IMR-90 (cell line): ENCODE measurements at regions not wholly inside any gene's neighbourhood (a gene's known extent, or its start where the extent isn't known, plus 50 kb on each side); places are given as distances from the start of the nearest gene placed in this dataset.
A peak's percentile ranks its signal among the peaks of the same experiment; 100 is the strongest.

Experiments
- ATAC-seq: fragments of 200-7000 bp; cut with Tn5 transposase; 2 replicates; pipeline ENCODE4 v1.9.1; 2020; ENCODE audit warnings: low read depth, mild to moderate bottlenecking, moderate library complexity
- BruUV-seq: library from RNA; stranded (reverse); fragments of 400-500 nt; replicated peaks from 2 replicates; lab custom pipeline; 2021; lab: Mats Ljungman, UMichigan
- CTCF ChIA-PET: fragments of 300-600 bp; formaldehyde crosslinking; extraction: SDS; loops from one replicate; lab custom pipeline; 2021; ENCODE audit warnings: antibody characterized with exemption; lab: Yijun Ruan, JAX
- POLR2A ChIA-PET: fragments of 300-600 bp; sonication (Branson Sonifier 250); formaldehyde crosslinking; loops from one replicate; lab custom pipeline; 2022; ENCODE audit warnings: antibody characterized with exemption; ENCODE audit not compliant: unreplicated experiment; lab: Charles Lee
- DNase-seq: peaks from one replicate; pipeline ENCODE4 v3.0.0; 2013
- H2AFZ ChIP-seq: replicated peaks from 2 replicates; pipeline ENCODE3; 2013; ENCODE audit warnings: low read length, mild to moderate bottlenecking; ENCODE audit not compliant: poor library complexity
- H2AK5ac ChIP-seq: 2 replicates; pipeline ENCODE4 v1.6.1; 2013; ENCODE audit warnings: low read depth, low read length, inconsistent platforms
- H2AK9ac ChIP-seq: replicated peaks from 2 replicates; pipeline ENCODE3; 2013; ENCODE audit warnings: mild to moderate bottlenecking, low read depth, low read length, moderate library complexity; ENCODE audit not compliant: poor library complexity
- H2BK120ac ChIP-seq: 2 replicates; pipeline ENCODE4 v1.6.1; 2013; ENCODE audit warnings: low read depth, low read length, inconsistent platforms
- H2BK15ac ChIP-seq: 3 replicates; pipeline ENCODE4 v1.6.1; 2013; ENCODE audit warnings: low read depth, low read length, inconsistent platforms
- H2BK20ac ChIP-seq: 2 replicates; pipeline ENCODE4 v1.6.1; 2013; ENCODE audit warnings: low read depth, mild to moderate bottlenecking, inconsistent platforms, low read length, moderate library complexity
- H2BK5ac ChIP-seq: 2 replicates; pipeline ENCODE4 v1.6.1; 2013; ENCODE audit warnings: mild to moderate bottlenecking, low read depth, low read length, inconsistent platforms; ENCODE audit not compliant: poor library complexity, severe bottlenecking
- H3K14ac ChIP-seq: replicated peaks from 2 replicates; pipeline ENCODE4 v1.6.1; 2013; ENCODE audit warnings: low read depth, low read length, inconsistent platforms
- H3K18ac ChIP-seq: 2 replicates; pipeline ENCODE4 v1.6.1; 2013; ENCODE audit warnings: low read depth, low read length, control low read depth
- H3K23ac ChIP-seq: 2 replicates; pipeline ENCODE4 v1.6.1; 2013; ENCODE audit warnings: low read depth, low read length, inconsistent platforms
- H3K27ac ChIP-seq: 2 replicates; pipeline ENCODE4 v1.5.1; 2013; ENCODE audit warnings: mild to moderate bottlenecking, control low read depth, low read length; ENCODE audit not compliant: insufficient read depth
- H3K27me3 ChIP-seq: 2 replicates; pipeline ENCODE4 v1.6.1; 2013; ENCODE audit warnings: low read length; ENCODE audit not compliant: control insufficient read depth, insufficient read depth
- H3K36me3 ChIP-seq: 2 replicates; pipeline ENCODE4 v1.6.1; 2013; ENCODE audit warnings: low read length, mixed read lengths; ENCODE audit not compliant: control insufficient read depth, insufficient read depth
- H3K4ac ChIP-seq: 2 replicates; pipeline ENCODE4 v1.6.1; 2013; ENCODE audit warnings: low read depth, low read length, inconsistent platforms
- H3K4me1 ChIP-seq: 2 replicates; pipeline ENCODE4 v1.6.1; 2013; ENCODE audit warnings: low read length, mixed read lengths; ENCODE audit not compliant: control insufficient read depth, insufficient read depth
- H3K4me2 ChIP-seq: 2 replicates; pipeline ENCODE4 v1.6.1; 2013; ENCODE audit warnings: low read depth, mild to moderate bottlenecking, control low read depth, low read length, moderate library complexity
- H3K4me3 ChIP-seq: 2 replicates; pipeline ENCODE4 v1.5.1; 2013; ENCODE audit warnings: low read depth, mild to moderate bottlenecking, control low read depth, low read length, moderate library complexity; ENCODE audit not compliant: insufficient read depth
- H3K56ac ChIP-seq: 2 replicates; pipeline ENCODE4 v1.6.1; 2013; ENCODE audit warnings: low read length, inconsistent platforms; ENCODE audit not compliant: insufficient read depth; ENCODE audit errors: extremely low read depth
- H3K79me1 ChIP-seq, 2 experiments: 2 replicates each; pipeline ENCODE4 v1.6.1; 2013; ENCODE audit warnings: low read length in 2 of 2, inconsistent platforms in 1 of 2, low read depth in 1 of 2
- H3K9ac ChIP-seq: 2 replicates; pipeline ENCODE4 v1.6.1; 2013; ENCODE audit warnings: low read depth, low read length, control low read depth
- H3K9me1 ChIP-seq: 2 replicates; pipeline ENCODE4 v1.6.1; 2013; ENCODE audit warnings: low read length, inconsistent platforms; ENCODE audit not compliant: insufficient read depth
- H3K9me3 ChIP-seq: 2 replicates; pipeline ENCODE4 v1.6.1; 2013; ENCODE audit warnings: low read length; ENCODE audit not compliant: control insufficient read depth, insufficient read depth
- H4K20me1 ChIP-seq: 2 replicates; pipeline ENCODE4 v1.6.1; 2013; ENCODE audit warnings: low read length, inconsistent platforms; ENCODE audit not compliant: insufficient read depth
- H4K5ac ChIP-seq: 2 replicates; pipeline ENCODE4 v1.6.1; 2013; ENCODE audit warnings: mild to moderate bottlenecking, low read depth, low read length, control low read depth
- H4K8ac ChIP-seq, 2 experiments: 2 replicates each; pipeline ENCODE4 v1.6.1; 2013; ENCODE audit warnings: low read depth in 2 of 2, low read length in 2 of 2, control low read depth in 1 of 2, inconsistent platforms in 1 of 2
- H4K91ac ChIP-seq: 2 replicates; pipeline ENCODE4 v1.6.1; 2013; ENCODE audit warnings: low read depth, low read length, inconsistent platforms; ENCODE audit not compliant: insufficient read depth
- MAZ ChIP-seq: IDR thresholded peaks from 2 replicates; pipeline ENCODE4 v1.6.1; 2012; ENCODE audit warnings: low read depth, mild to moderate bottlenecking, low read length, improper control_type of control experiment, moderate library complexity, borderline replicate concordance
- RCOR1 ChIP-seq: IDR thresholded peaks from 2 replicates; pipeline ENCODE4 v1.6.1; 2012; ENCODE audit warnings: mild to moderate bottlenecking, low read length, improper control_type of control experiment; ENCODE audit not compliant: insufficient replicate concordance
- whole genome bisulfite sequencing, 2 experiments: methylation state at CpG; one replicate each; pipeline versions ENCODE4 v1.1.5 to v1.1.7; 2013; ENCODE audit warnings: missing lambda C conversion rate in 2 of 2; ENCODE audit not compliant: insufficient read length in 1 of 2; ENCODE audit errors: extremely low coverage in 2 of 2; 5-methylcytosine and 5-hydroxymethylcytosine counted together
- dilution Hi-C: fragments of 300-500 bp; cut with HindIII; formaldehyde crosslinking; loops from one replicate; pipeline ENCODE4 v1.14.3; 2018; ENCODE audit warnings: low sequenced_read_pairs; ENCODE audit not compliant: unreplicated experiment
- in situ Hi-C: fragments of 300-500 bp; cut with MboI; formaldehyde crosslinking; loops from 3 replicates; pipeline ENCODE4 v1.14.3; 2019; ENCODE audit warnings: low sequenced_read_pairs, inconsistent platforms, mixed read lengths
- intact Hi-C: fragments of 100-400 bp; cut with micrococcal nuclease; formaldehyde crosslinking; loops from 2 replicates; pipeline ENCODE4 v1.10.0; 2022

- peak; percentile 39 for DNase-seq
- Histone ChIP-seq H3K56ac (no peak overlapping the region), H2AFZ (no peak overlapping the region), H3K9me3 (no peaks in the 10 kb centered on the region), H3K36me3 (no peaks in the 10 kb centered on the region), H3K14ac (no peak overlapping the region), H3K9me1 (peaks cover 16% of the 10 kb centered on the region), H4K91ac (no peak overlapping the region), H3K4me3 (no peak overlapping the region), H3K27me3 (no peaks in the 10 kb centered on the region), H3K79me1 (peaks cover 0 to 3% of the 10 kb centered on the region in 2 experiments; a peak in 1 of 4 replicates), H3K23ac (no peak overlapping the region), H2AK9ac (no peak overlapping the region), H2BK20ac (no peak overlapping the region), H4K8ac (no peak overlapping the region), H3K4ac (0 out of 2 replicates have a peak overlapping the region, but pooled peaks have one; percentile 36), H2BK120ac (no peak overlapping the region), H3K4me2 (no peak overlapping the region), H4K20me1 (no peaks in the 10 kb centered on the region), H3K27ac (no peak overlapping the region), H2AK5ac (peak overlapping the region; percentile 74), H3K9ac (no peak overlapping the region), H3K4me1 (peaks cover 16% of the 10 kb centered on the region), H3K18ac (no peak overlapping the region), H2BK15ac (no peak overlapping the region; the same call in 2 of the 3 replicates), H4K5ac (no peak overlapping the region), H2BK5ac (no peak overlapping the region)
- in situ Hi-C loops = loop anchor here (25.0 kb wide), 1 partner anchor 726 kb away; no protein-coding TSS in a partner anchor
- POLR2A ChIA-PET = no interaction called here
- ATAC-seq = no peak
- WGBS, 2 experiments = no CpG with 5 or more reads among the region's 5 CpGs
- intact Hi-C loops = no loop called here
- CTCF ChIA-PET = interaction anchor here (0.6 kb wide), 1 partner anchor 206 kb away, joined by 3 read pairs; no protein-coding TSS in a partner anchor
- TF ChIP-seq RCOR1 = peak; percentile 48
- no peak for TF ChIP-seq MAZ
- dilution Hi-C loops = no loop called here
- BruUV-seq = no TSS peak
Measured at GRCh38 chr4:53912766-53913497, 151.5 kb downstream of the CHIC2 start.
